SK-MEL-5 (cell line): ENCODE measurements at regions not wholly inside any gene's neighbourhood (a gene's known extent, or its start where the extent isn't known, plus 50 kb on each side); places are given as distances from the start of the nearest gene placed in this dataset.

ENCODE experiments used
- DNase-seq: peaks from one replicate; pipeline ENCODE4 v3.0.0-alpha.2; 2016; ENCODE audit warnings: low read depth, low spot score
- in situ Hi-C: cut with HindIII; loops from 2 replicates; pipeline ENCODE4 v1.10.0; 2016; ENCODE audit warnings: low sequenced_read_pairs, high pct_unique_total_duplicates, low pct_unique_long_range_greater_than_20kb

- no peak for DNase-seq
- in situ Hi-C loops: no loop called here
Measured at GRCh38 chr10:44234483-44234875, 150.4 kb downstream of the CXCL12 start.

GRCh38 chr10:44233561-44234482 is 151.1 kb downstream of the CXCL12 start:
- in situ Hi-C loops: no loop called here
- DNase-seq: no peak

GRCh38 chr10:44217274-44217820 is 167.6 kb downstream of the CXCL12 start:
- in situ Hi-C loops: no loop called here
- DNase-seq: no peak

GRCh38 chr10:44216073-44216472 is 168.8 kb downstream of the CXCL12 start:
- in situ Hi-C loops: no loop called here
- no peak for DNase-seq

GRCh38 chr10:44209811-44210210 is 175.1 kb downstream of the CXCL12 start:
- in situ Hi-C loops: no loop called here
- no peak for DNase-seq

GRCh38 chr10:44207160-44207559 is 177.7 kb downstream of the CXCL12 start:
- in situ Hi-C loops: no loop called here
- no peak for DNase-seq

GRCh38 chr10:44206127-44206818 is 178.6 kb downstream of the CXCL12 start:
- DNase-seq: no peak
- in situ Hi-C loops: no loop called here

GRCh38 chr10:44205067-44205466 is 179.8 kb downstream of the CXCL12 start:
- in situ Hi-C loops: no loop called here
- no peak for DNase-seq

- DNase-seq: no peak
- in situ Hi-C loops: no loop called here
Measured at GRCh38 chr10:44203535-44203934, 181.4 kb downstream of the CXCL12 start.

GRCh38 chr10:44202952-44203351 is 181.9 kb downstream of the CXCL12 start:
- in situ Hi-C loops: no loop called here

GRCh38 chr10:44201656-44202055 is 183.2 kb downstream of the CXCL12 start:
- in situ Hi-C loops: no loop called here
- no peak for DNase-seq

More at GRCh38 chr10:44202952-44203351, 181.9 kb downstream of the CXCL12 start:
- no peak for DNase-seq

- in situ Hi-C loops: no loop called here
Measured at GRCh38 chr10:44201011-44201410, 183.9 kb downstream of the CXCL12 start.

GRCh38 chr10:44199991-44200655 is 184.8 kb downstream of the CXCL12 start:
- DNase-seq: no peak
- in situ Hi-C loops: no loop called here

More at GRCh38 chr10:44201011-44201410, 183.9 kb downstream of the CXCL12 start:
- no peak for DNase-seq

GRCh38 chr10:44199267-44199666 is 185.6 kb downstream of the CXCL12 start:
- no peak for DNase-seq
- in situ Hi-C loops: no loop called here

GRCh38 chr10:44198780-44199097 is 186.2 kb downstream of the CXCL12 start:
- in situ Hi-C loops: no loop called here
- no peak for DNase-seq

GRCh38 chr10:44198096-44198779 is 186.7 kb downstream of the CXCL12 start:
- DNase-seq: no peak
- in situ Hi-C loops: no loop called here

GRCh38 chr10:44197646-44198045 is 187.3 kb downstream of the CXCL12 start:
- in situ Hi-C loops: no loop called here
- DNase-seq: no peak

GRCh38 chr10:44196336-44196735 is 188.6 kb downstream of the CXCL12 start:
- in situ Hi-C loops: no loop called here
- DNase-seq: no peak
